ENCODE measurements at regions not wholly inside any gene's neighbourhood (a gene's known extent, or its start where the extent isn't known, plus 50 kb on each side); places are given as distances from the start of the nearest gene placed in this dataset.

DNA sequence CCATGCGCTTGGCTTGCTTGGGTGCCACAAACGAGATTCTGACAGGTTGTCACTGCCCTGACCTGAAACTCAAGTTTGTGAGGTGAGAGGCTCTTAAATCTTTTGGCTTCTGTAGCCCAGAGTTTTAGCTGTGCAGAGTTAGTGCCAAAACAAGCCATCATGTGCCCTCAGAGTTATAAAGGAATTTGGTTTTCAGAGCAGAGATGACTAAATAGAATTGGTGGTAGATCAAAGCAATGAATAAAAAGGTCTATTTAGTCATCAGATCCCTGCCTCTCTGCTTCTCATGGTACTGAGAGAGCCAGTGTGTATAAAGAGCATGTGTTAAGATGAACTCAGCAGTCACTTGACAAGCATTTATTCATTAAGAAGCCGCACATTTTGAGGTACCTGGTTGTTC, 207.5 kb upstream of the DPH6 start:
- H3K4me1 ChIP-seq (replicated peaks in 1 of 2; ENCODE audit: control insufficient read depth in 2 of 2, insufficient read depth in 2 of 2, low read length in 2 of 2) = no peaks in the 10 kb centered on the region
- no peaks in the 10 kb centered on the region for H3K9me1 ChIP-seq (ENCODE audit: control insufficient read depth, insufficient read depth, low read length)
- H2AFZ ChIP-seq (ENCODE audit: low read depth, low read length) = no peak overlapping the region
- H3K4me3 ChIP-seq = no peak overlapping the region
- TF ChIP-seq ARHGAP35 (IDR thresholded peaks at IDR 0.05; ENCODE audit: partially characterized antibody) (no peak), ZNF586 (CRISPR knock-in tag; conservative IDR thresholded peaks at IDR 0.05) (no peak), MCM2 (IDR thresholded peaks at IDR 0.05; ENCODE audit: low read depth) (no peak), GABPB2 (CRISPR knock-in tag; conservative IDR thresholded peaks at IDR 0.05) (no peak), EGR1 (conservative IDR thresholded peaks at IDR 0.05) (no peak)
- TF ChIP-seq, protein P1, sequence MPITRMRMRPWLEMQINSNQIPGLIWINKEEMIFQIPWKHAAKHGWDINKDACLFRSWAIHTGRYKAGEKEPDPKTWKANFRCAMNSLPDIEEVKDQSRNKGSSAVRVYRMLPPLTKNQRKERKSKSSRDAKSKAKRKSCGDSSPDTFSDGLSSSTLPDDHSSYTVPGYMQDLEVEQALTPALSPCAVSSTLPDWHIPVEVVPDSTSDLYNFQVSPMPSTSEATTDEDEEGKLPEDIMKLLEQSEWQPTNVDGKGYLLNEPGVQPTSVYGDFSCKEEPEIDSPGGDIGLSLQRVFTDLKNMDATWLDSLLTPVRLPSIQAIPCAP (CRISPR knock-in tag; IDR thresholded peaks at IDR 0.05; ENCODE audit: borderline replicate concordance) = no peak
- in situ Hi-C loops (cut with MboI) (no loop called here), intact Hi-C loops (cut with micrococcal nuclease) (loop anchor here (10.0 kb wide), 1 partner anchor 691 kb away; no protein-coding TSS in a partner anchor)
- ChIA-PET CTCF (ENCODE audit: low intra/inter-chr PET ratio) (no interaction called here), POLR2A (no interaction called here)
- H3K27me3 ChIP-seq (ENCODE audit: control insufficient read depth in 2 of 2, insufficient read depth in 2 of 2, low read length in 2 of 2) = no peaks in the 10 kb centered on the region
- ATAC-seq = no peak
- H4K20me1 ChIP-seq (replicated peaks; ENCODE audit: control insufficient read depth, insufficient read depth, low read length) = no peaks in the 10 kb centered on the region
- H3K79me2 ChIP-seq (ENCODE audit: control insufficient read depth, insufficient read depth, low read length) = no peaks in the 10 kb centered on the region
- H3K9me3 ChIP-seq (replicated peaks; ENCODE audit: control insufficient read depth, insufficient read depth, low read depth, low read length) = no peaks in the 10 kb centered on the region
- DNase-seq (ENCODE audit: extremely low read depth in 1 of 4, low spot score in 3 of 4) = no peak
- H3K36me3 ChIP-seq (ENCODE audit: control insufficient read depth, insufficient read depth, low read length) = no peaks in the 10 kb centered on the region
- no peak for FAIRE-seq
- no peak overlapping the region for H3K9ac ChIP-seq (ENCODE audit: insufficient read depth in 1 of 2, low read depth in 2 of 2, low read length in 2 of 2)
- H3K27ac ChIP-seq (ENCODE audit: extremely low read depth, low read depth, low read length) = no peak overlapping the region
- WGBS (ENCODE audit: insufficient coverage, low coverage, missing lambda C conversion rate) = 6% methylated on average over 3 of the region's 3 CpGs
- no peak overlapping the region for H3K4me2 ChIP-seq (ENCODE audit: insufficient read depth, low read length)
- BruUV-seq (replicated peaks) = no TSS peak
